HCT116 (cell line): ENCODE measurements at regions not wholly inside any gene's neighbourhood (a gene's known extent, or its start where the extent isn't known, plus 50 kb on each side); places are given as distances from the start of the nearest gene placed in this dataset.

Experiments
- ATAC-seq: fragments of 200-7000 bp; cut with Tn5 transposase; 2 replicates; pipeline ENCODE4 v1.9.1; 2020; ENCODE audit warnings: mild to moderate bottlenecking, moderate library complexity
- BruUV-seq: library from RNA; stranded (reverse); fragments of 400-500 nt; replicated peaks from 2 replicates; lab custom pipeline; 2021; lab: Mats Ljungman, UMichigan
- CTCF ChIA-PET: fragments of 300-600 bp; sonication (Branson Sonifier 250); formaldehyde crosslinking; loops from one replicate; lab custom pipeline; 2021; ENCODE audit warnings: antibody characterized with exemption; lab: Charles Lee
- POLR2A ChIA-PET: fragments of 300-600, 350-600 bp; sonication (Branson Sonifier 250); formaldehyde crosslinking; loops from one replicate; lab custom pipeline; 2021; ENCODE audit warnings: antibody characterized with exemption; lab: Charles Lee
- RAD21 ChIA-PET, 2 experiments: fragments of 300-600 bp; sonication (Branson Sonifier 250); formaldehyde crosslinking; loops; one replicate each; lab custom pipeline; 2023; ENCODE audit warnings: low total read pairs in 2 of 2; ENCODE audit not compliant: uncharacterized antibody in 2 of 2, unreplicated experiment in 2 of 2, low non-redundant PET in 1 of 2; lab: Charles Lee
- DNase-seq: peaks from one replicate; pipeline ENCODE4 v3.0.0-alpha.2; 2010; ENCODE audit warnings: low read depth, low spot score
- H2AFZ ChIP-seq: fragments of 200-600 bp; shearing (Covaris generic), sonication (generic); 2 replicates; pipeline ENCODE4 v1.6.1; 2017; ENCODE audit warnings: low read depth, mixed run types, mixed read lengths, antibody characterized with exemption, low read length; ENCODE audit not compliant: poor library complexity, severe bottlenecking
- H3K27ac ChIP-seq: 2 replicates; pipeline ENCODE4 v1.5.1; 2012; ENCODE audit warnings: low read depth, low read length
- H3K27me3 ChIP-seq: fragments of 200-600 bp; sonication (generic); 2 replicates; pipeline ENCODE4 v1.6.1; 2016; ENCODE audit warnings: mixed run types, low read length, mixed read lengths; ENCODE audit not compliant: insufficient read depth
- H3K36me3 ChIP-seq, 2 experiments: fragments of 200-500 bp in 1 of 2; fragments of 200-600 bp in 1 of 2; sonication (Bioruptor generic) in 1 of 2; sonication (generic) in 1 of 2; 2 replicates each; pipeline versions ENCODE4 v1.5.1 to v1.6.1; 2014 to 2016; ENCODE audit warnings: low read length in 2 of 2, inconsistent platforms in 1 of 2, mixed read lengths in 1 of 2, mixed run types in 1 of 2; ENCODE audit not compliant: insufficient read depth in 2 of 2, control insufficient read depth in 1 of 2
- H3K4me1 ChIP-seq, 2 experiments: fragments of 200-600 bp in 1 of 2; sonication (generic) in 1 of 2; 2 replicates each; pipeline versions ENCODE4 v1.5.1 to v1.6.1; 2012 to 2017; ENCODE audit warnings: low read length in 2 of 2, inconsistent platforms in 1 of 2, mild to moderate bottlenecking in 1 of 2, mixed read lengths in 1 of 2, mixed run types in 1 of 2, moderate library complexity in 1 of 2; ENCODE audit not compliant: insufficient read depth in 2 of 2, control insufficient read depth in 1 of 2
- H3K4me2 ChIP-seq: fragments of 200-600 bp; sonication (generic); 2 replicates; pipeline ENCODE4 v1.6.1; 2017; ENCODE audit warnings: mixed run types, low read length, mixed read lengths
- H3K4me3 ChIP-seq, 2 experiments: fragments of 200-600 bp in 1 of 2; sonication (generic) in 1 of 2; replicated peaks in 1 of 2; 2 replicates each; pipeline ENCODE4 v1.5.1; 2011 to 2016; ENCODE audit warnings: low read length in 2 of 2, control low read depth in 1 of 2, low read depth in 1 of 2, mild to moderate bottlenecking in 1 of 2, mixed read lengths in 1 of 2, mixed run types in 1 of 2
- H3K79me2 ChIP-seq: fragments of 200-600 bp; sonication (generic); 2 replicates; pipeline ENCODE4 v1.6.1; 2017; ENCODE audit warnings: mild to moderate bottlenecking, mixed run types, low read length, moderate library complexity, mixed read lengths; ENCODE audit not compliant: insufficient read depth
- H3K9ac ChIP-seq: fragments of 200-600 bp; sonication (generic); 2 replicates; pipeline ENCODE4 v1.6.1; 2016; ENCODE audit warnings: low read length, mixed read lengths
- H3K9me2 ChIP-seq: fragments of 200-600 bp; sonication (generic), shearing (Covaris generic); 2 replicates; pipeline ENCODE4 v1.6.1; 2017; ENCODE audit warnings: mixed run types, mild to moderate bottlenecking, moderate library complexity; ENCODE audit not compliant: insufficient read depth
- H3K9me3 ChIP-seq, 2 experiments: fragments of 200-500 bp in 1 of 2; fragments of 200-600 bp in 1 of 2; sonication (Bioruptor generic) in 1 of 2; sonication (generic) in 1 of 2; 2 replicates each; pipeline ENCODE4 v1.6.1; 2014 to 2017; ENCODE audit warnings: low read length in 2 of 2, mixed read lengths in 2 of 2, inconsistent platforms in 1 of 2, low read depth in 1 of 2, mild to moderate bottlenecking in 1 of 2, mixed run types in 1 of 2, moderate library complexity in 1 of 2; ENCODE audit not compliant: control insufficient read depth in 1 of 2, insufficient read depth in 1 of 2
- H4K20me1 ChIP-seq: fragments of 200-600 bp; sonication (generic), shearing (Covaris generic); 2 replicates; pipeline ENCODE4 v1.6.1; 2017; ENCODE audit warnings: mixed run types, mild to moderate bottlenecking, moderate library complexity; ENCODE audit not compliant: insufficient read depth
- CBX3 ChIP-seq: IDR thresholded peaks from 2 replicates; pipeline ENCODE4 v1.6.1; 2012; ENCODE audit warnings: low read depth
- CEBPB ChIP-seq: IDR thresholded peaks from 2 replicates; pipeline ENCODE4 v1.6.1; 2012; ENCODE audit warnings: low read depth
- EGR1 ChIP-seq: IDR thresholded peaks from 2 replicates; pipeline ENCODE4 v1.6.1; 2012; ENCODE audit warnings: low read depth
- ELF1 ChIP-seq: IDR thresholded peaks from 2 replicates; pipeline ENCODE4 v1.6.1; 2012; ENCODE audit warnings: low read depth, borderline replicate concordance
- EZH2 ChIP-seq: fragments of 200-600 bp; sonication (generic); IDR thresholded peaks from 2 replicates; pipeline ENCODE4 v1.6.1; 2017; ENCODE audit warnings: antibody characterized with exemption, mixed run types
- EZH2phosphoT487 ChIP-seq: fragments of 200-600 bp; IDR thresholded peaks from 2 replicates; pipeline ENCODE4 v1.6.1; 2018; ENCODE audit warnings: antibody characterized with exemption, borderline replicate concordance
- JUND ChIP-seq: IDR thresholded peaks from 2 replicates; pipeline ENCODE4 v1.6.1; 2012
- MAX ChIP-seq: IDR thresholded peaks from 2 replicates; pipeline ENCODE4 v1.6.1; 2012
- POLR2A ChIP-seq: IDR thresholded peaks from 2 replicates; pipeline ENCODE4 v1.7.0; 2011; ENCODE audit warnings: borderline replicate concordance; ENCODE audit not compliant: insufficient read depth, insufficient read length; ENCODE audit errors: extremely low read depth
- SIN3A ChIP-seq: IDR thresholded peaks from 2 replicates; pipeline ENCODE4 v1.6.1; 2012; ENCODE audit warnings: low read depth
- SP1 ChIP-seq: IDR thresholded peaks from 2 replicates; pipeline ENCODE4 v1.6.1; 2012; ENCODE audit warnings: low read depth
- SRF ChIP-seq: IDR thresholded peaks from 2 replicates; pipeline ENCODE4 v1.6.1; 2012; ENCODE audit warnings: low read depth
- ZFX ChIP-seq: fragments of 450-650 bp; IDR thresholded peaks from 2 replicates; pipeline ENCODE4 v1.6.1; 2017
- ZNF274 ChIP-seq: fragments of 200-500 bp; sonication (Bioruptor generic); IDR thresholded peaks from 2 replicates; pipeline ENCODE4 v1.6.1; 2014; ENCODE audit warnings: mild to moderate bottlenecking, low read depth, low read length, inconsistent platforms
- intact Hi-C: fragments of 100-400 bp; cut with micrococcal nuclease; formaldehyde crosslinking; loops from 2 replicates; pipeline ENCODE4 v1.10.0; 2022
- TF ChIP-seq, protein P1 (sequence below): IDR thresholded peaks from 2 replicates; pipeline ENCODE4 v1.6.1; 2011; ENCODE audit warnings: mild to moderate bottlenecking, low read length, moderate library complexity; ENCODE audit not compliant: insufficient replicate concordance; ENCODE audit errors: extremely low read depth
- TF ChIP-seq, protein P2 (sequence below): IDR thresholded peaks from 2 replicates; pipeline ENCODE4 v1.6.1; 2012

GRCh38 chr12:87469295-87469694 is 559.9 kb downstream of the C12orf50 start:
- H3K27me3 ChIP-seq: no peaks in the 10 kb centered on the region
- intact Hi-C loops: no loop called here
- no peaks in the 10 kb centered on the region for H4K20me1 ChIP-seq
- no peak overlapping the region for H3K27ac ChIP-seq
- no peak overlapping the region for H3K9ac ChIP-seq
- ChIA-PET RAD21 (no interaction called here), CTCF (no interaction called here), POLR2A (no interaction called here)
- DNase-seq: no peak
- no peak for ATAC-seq
- no peak overlapping the region for H2AFZ ChIP-seq
- no peak overlapping the region for H3K4me2 ChIP-seq
- no peaks in the 10 kb centered on the region for H3K9me2 ChIP-seq
- H3K4me3 ChIP-seq: no peak overlapping the region
- no peaks in the 10 kb centered on the region for H3K36me3 ChIP-seq
- TF ChIP-seq POLR2A (no peak), MAX (no peak), EZH2phosphoT487 (no peak), EZH2 (no peak), SP1 (no peak), CBX3 (no peak), ELF1 (no peak), EGR1 (no peak), SIN3A (no peak), ZFX (no peak), CEBPB (no peak), JUND (no peak), SRF (no peak), ZNF274 (no peak)
- TF ChIP-seq, protein P1, sequence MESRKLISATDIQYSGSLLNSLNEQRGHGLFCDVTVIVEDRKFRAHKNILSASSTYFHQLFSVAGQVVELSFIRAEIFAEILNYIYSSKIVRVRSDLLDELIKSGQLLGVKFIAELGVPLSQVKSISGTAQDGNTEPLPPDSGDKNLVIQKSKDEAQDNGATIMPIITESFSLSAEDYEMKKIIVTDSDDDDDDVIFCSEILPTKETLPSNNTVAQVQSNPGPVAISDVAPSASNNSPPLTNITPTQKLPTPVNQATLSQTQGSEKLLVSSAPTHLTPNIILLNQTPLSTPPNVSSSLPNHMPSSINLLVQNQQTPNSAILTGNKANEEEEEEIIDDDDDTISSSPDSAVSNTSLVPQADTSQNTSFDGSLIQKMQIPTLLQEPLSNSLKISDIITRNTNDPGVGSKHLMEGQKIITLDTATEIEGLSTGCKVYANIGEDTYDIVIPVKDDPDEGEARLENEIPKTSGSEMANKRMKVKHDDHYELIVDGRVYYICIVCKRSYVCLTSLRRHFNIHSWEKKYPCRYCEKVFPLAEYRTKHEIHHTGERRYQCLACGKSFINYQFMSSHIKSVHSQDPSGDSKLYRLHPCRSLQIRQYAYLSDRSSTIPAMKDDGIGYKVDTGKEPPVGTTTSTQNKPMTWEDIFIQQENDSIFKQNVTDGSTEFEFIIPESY: no peak
- TF ChIP-seq, protein P2, sequence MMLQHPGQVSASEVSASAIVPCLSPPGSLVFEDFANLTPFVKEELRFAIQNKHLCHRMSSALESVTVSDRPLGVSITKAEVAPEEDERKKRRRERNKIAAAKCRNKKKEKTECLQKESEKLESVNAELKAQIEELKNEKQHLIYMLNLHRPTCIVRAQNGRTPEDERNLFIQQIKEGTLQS: no peak
- BruUV-seq: no TSS peak
- no peaks in the 10 kb centered on the region for H3K4me1 ChIP-seq
- H3K79me2 ChIP-seq: no peaks in the 10 kb centered on the region
- no peaks in the 10 kb centered on the region for H3K9me3 ChIP-seq
